ENCODE measurements at regions not wholly inside any gene's neighbourhood (a gene's known extent, or its start where the extent isn't known, plus 50 kb on each side); places are given as distances from the start of the nearest gene placed in this dataset.

DNA sequence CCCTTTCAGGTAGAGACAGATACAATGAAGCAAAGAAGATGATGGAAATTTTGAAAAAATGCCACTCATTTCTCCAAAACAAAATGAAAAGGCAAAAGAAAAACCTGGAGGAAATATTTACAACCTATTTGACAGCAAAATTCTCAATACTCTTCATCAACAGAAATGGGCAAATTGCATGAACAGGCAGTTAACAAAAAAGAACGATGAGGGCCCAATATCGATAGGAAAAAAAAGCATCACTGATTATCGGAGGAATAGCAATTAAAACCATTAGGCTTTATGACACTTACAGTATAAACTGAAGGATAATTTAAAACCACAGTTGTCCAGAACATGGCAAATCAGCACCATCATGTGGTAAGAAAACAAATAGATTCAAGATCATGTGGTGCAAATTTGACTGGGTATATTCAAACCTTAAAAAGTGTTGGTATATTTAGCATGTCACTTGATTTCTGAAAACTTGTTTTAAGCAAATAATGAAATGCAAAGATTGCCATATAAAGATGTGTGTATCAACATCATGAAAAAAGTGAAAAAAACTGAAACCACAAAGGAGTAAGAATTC, 222.9 kb downstream of the BRD1 start:
- no peak for TF ChIP-seq POLR2AphosphoS5 (IDR thresholded peaks at IDR 0.05; ENCODE audit: low read depth, low read length)
- TF ChIP-seq, protein P1, sequence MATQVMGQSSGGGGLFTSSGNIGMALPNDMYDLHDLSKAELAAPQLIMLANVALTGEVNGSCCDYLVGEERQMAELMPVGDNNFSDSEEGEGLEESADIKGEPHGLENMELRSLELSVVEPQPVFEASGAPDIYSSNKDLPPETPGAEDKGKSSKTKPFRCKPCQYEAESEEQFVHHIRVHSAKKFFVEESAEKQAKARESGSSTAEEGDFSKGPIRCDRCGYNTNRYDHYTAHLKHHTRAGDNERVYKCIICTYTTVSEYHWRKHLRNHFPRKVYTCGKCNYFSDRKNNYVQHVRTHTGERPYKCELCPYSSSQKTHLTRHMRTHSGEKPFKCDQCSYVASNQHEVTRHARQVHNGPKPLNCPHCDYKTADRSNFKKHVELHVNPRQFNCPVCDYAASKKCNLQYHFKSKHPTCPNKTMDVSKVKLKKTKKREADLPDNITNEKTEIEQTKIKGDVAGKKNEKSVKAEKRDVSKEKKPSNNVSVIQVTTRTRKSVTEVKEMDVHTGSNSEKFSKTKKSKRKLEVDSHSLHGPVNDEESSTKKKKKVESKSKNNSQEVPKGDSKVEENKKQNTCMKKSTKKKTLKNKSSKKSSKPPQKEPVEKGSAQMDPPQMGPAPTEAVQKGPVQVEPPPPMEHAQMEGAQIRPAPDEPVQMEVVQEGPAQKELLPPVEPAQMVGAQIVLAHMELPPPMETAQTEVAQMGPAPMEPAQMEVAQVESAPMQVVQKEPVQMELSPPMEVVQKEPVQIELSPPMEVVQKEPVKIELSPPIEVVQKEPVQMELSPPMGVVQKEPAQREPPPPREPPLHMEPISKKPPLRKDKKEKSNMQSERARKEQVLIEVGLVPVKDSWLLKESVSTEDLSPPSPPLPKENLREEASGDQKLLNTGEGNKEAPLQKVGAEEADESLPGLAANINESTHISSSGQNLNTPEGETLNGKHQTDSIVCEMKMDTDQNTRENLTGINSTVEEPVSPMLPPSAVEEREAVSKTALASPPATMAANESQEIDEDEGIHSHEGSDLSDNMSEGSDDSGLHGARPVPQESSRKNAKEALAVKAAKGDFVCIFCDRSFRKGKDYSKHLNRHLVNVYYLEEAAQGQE (IDR thresholded peaks at IDR 0.05; ENCODE audit: insufficient read depth in 1 of 2, low read depth in 2 of 2, low read length in 1 of 2): no peak
- no TSS peak for BruUV-seq (replicated peaks)
- Histone ChIP-seq H3K4me3 (ENCODE audit: low read depth in 2 of 2, low read length in 2 of 2) (no peak overlapping the region), H3K27me3 (ENCODE audit: control insufficient read depth, insufficient read depth, low read length) (no peaks in the 10 kb centered on the region; the same call in 1 of the 2 replicates), H3K4me1 (ENCODE audit: control insufficient read depth, insufficient read depth, low read length) (no peaks in the 10 kb centered on the region), H3K36me3 (ENCODE audit: control insufficient read depth, insufficient read depth, low read length) (no peaks in the 10 kb centered on the region), H3K9me3 (ENCODE audit: control insufficient read depth, insufficient read depth, low read depth, low read length) (no peaks in the 10 kb centered on the region; the same call in 1 of the 2 replicates), H3K27ac (ENCODE audit: low read length) (no peak overlapping the region)
- intact Hi-C loops (cut with micrococcal nuclease; ENCODE audit: unreplicated experiment): no loop called here
- in situ Hi-C loops (cut with HindIII; ENCODE audit: low pct_unique_long_range_greater_than_20kb, low sequenced_read_pairs): no loop called here
- ChIA-PET CTCF (no interaction called here), POLR2A (no interaction called here)
- no peak for DNase-seq (ENCODE audit: low read depth, low spot score)
- no peak for ATAC-seq

DNA sequence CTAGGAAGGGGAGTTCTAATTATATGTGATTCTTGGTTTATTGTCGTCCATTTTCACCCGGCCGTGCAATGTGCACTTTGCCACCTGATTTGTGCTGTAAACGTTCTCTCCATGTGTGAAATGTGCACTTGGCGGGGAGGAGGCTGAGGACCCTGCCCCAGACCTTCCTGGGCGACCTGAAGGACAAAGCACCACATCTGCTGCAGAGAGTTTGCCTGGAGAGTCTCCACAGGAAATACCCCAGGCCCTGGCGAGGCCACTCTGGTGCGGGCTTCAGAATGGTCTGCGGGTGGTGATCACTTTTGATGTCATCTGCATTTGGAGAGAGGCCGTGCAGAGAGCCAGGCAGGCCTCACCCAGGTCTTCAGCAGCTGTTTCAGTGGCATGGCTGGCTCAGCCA, 224.7 kb downstream of the BRD1 start:
- no peak overlapping the region for H3K27ac ChIP-seq (ENCODE audit: low read length)
- no peaks in the 10 kb centered on the region; the same call in 1 of the 2 replicates for H3K27me3 ChIP-seq (ENCODE audit: control insufficient read depth, insufficient read depth, low read length)
- ATAC-seq (no peak), DNase-seq (ENCODE audit: low read depth, low spot score) (no peak)
- TF ChIP-seq, protein P1 (IDR thresholded peaks at IDR 0.05; ENCODE audit: insufficient read depth in 1 of 2, low read depth in 2 of 2, low read length in 1 of 2): no peak
- TF ChIP-seq SIN3A (IDR thresholded peaks at IDR 0.05; ENCODE audit: borderline replicate concordance, insufficient read depth, low read depth, low read length): no peak
- TF ChIP-seq POLR2AphosphoS5 (IDR thresholded peaks at IDR 0.05; ENCODE audit: low read depth, low read length): no peak
- TF ChIP-seq TCF7L2 (IDR thresholded peaks at IDR 0.05; ENCODE audit: low read depth, low read length): no peak
- TF ChIP-seq, protein P2, sequence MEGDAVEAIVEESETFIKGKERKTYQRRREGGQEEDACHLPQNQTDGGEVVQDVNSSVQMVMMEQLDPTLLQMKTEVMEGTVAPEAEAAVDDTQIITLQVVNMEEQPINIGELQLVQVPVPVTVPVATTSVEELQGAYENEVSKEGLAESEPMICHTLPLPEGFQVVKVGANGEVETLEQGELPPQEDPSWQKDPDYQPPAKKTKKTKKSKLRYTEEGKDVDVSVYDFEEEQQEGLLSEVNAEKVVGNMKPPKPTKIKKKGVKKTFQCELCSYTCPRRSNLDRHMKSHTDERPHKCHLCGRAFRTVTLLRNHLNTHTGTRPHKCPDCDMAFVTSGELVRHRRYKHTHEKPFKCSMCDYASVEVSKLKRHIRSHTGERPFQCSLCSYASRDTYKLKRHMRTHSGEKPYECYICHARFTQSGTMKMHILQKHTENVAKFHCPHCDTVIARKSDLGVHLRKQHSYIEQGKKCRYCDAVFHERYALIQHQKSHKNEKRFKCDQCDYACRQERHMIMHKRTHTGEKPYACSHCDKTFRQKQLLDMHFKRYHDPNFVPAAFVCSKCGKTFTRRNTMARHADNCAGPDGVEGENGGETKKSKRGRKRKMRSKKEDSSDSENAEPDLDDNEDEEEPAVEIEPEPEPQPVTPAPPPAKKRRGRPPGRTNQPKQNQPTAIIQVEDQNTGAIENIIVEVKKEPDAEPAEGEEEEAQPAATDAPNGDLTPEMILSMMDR (IDR thresholded peaks at IDR 0.05): no peak
- no peaks in the 10 kb centered on the region for H3K36me3 ChIP-seq (ENCODE audit: control insufficient read depth, insufficient read depth, low read length)
- H3K4me3 ChIP-seq (ENCODE audit: low read depth in 2 of 2, low read length in 2 of 2): no peak overlapping the region
- POLR2A ChIA-PET: no interaction called here
- no peaks in the 10 kb centered on the region; the same call in 1 of the 2 replicates for H3K9me3 ChIP-seq (ENCODE audit: control insufficient read depth, insufficient read depth, low read depth, low read length)
- no TSS peak for BruUV-seq (replicated peaks)
- CTCF ChIA-PET: no interaction called here
- no peaks in the 10 kb centered on the region for H3K4me1 ChIP-seq (ENCODE audit: control insufficient read depth, insufficient read depth, low read length)
- intact Hi-C loops (cut with micrococcal nuclease; ENCODE audit: unreplicated experiment): no loop called here
- in situ Hi-C loops (cut with HindIII; ENCODE audit: low pct_unique_long_range_greater_than_20kb, low sequenced_read_pairs): no loop called here

All from Panc1 (cell line).